Glomerular endothelial cell (primary cell): ENCODE measurements at regions not wholly inside any gene's neighbourhood (a gene's known extent, or its start where the extent isn't known, plus 50 kb on each side); places are given as distances from the start of the nearest gene placed in this dataset.

ENCODE experiments used
- DNase-seq: peaks from one replicate; pipeline ENCODE4 v3.0.0-alpha.2; 2011; ENCODE audit warnings: low read depth, low spot score; ENCODE audit errors: extremely low read depth

- no peak for DNase-seq
Observed at GRCh38 chr1:219113261-219113660, 60.4 kb upstream of the LYPLAL1 start.

GRCh38 chr1:219114014-219114413, 59.7 kb upstream of the LYPLAL1 start:
- DNase-seq: no peak

DNA sequence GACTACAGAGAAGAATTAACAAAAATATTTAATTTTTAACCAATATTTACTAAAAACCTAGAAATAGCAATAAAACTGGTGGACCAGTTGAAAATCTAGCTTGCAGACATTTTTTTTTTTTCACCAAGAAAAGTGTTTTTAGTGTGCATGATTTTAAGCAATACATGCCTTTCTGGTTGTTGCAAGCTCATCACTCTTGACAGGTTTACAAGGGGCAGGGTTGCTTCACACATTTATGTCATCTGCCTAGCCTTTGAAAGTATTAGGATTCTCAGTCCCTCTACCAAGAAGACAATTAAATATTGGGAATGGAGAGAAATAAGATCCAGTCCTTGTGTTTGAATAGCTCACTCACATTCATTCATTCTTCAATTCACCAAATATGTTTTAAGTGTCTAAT, 53.8 kb upstream of the LYPLAL1 start:
- no peak for DNase-seq

DNA sequence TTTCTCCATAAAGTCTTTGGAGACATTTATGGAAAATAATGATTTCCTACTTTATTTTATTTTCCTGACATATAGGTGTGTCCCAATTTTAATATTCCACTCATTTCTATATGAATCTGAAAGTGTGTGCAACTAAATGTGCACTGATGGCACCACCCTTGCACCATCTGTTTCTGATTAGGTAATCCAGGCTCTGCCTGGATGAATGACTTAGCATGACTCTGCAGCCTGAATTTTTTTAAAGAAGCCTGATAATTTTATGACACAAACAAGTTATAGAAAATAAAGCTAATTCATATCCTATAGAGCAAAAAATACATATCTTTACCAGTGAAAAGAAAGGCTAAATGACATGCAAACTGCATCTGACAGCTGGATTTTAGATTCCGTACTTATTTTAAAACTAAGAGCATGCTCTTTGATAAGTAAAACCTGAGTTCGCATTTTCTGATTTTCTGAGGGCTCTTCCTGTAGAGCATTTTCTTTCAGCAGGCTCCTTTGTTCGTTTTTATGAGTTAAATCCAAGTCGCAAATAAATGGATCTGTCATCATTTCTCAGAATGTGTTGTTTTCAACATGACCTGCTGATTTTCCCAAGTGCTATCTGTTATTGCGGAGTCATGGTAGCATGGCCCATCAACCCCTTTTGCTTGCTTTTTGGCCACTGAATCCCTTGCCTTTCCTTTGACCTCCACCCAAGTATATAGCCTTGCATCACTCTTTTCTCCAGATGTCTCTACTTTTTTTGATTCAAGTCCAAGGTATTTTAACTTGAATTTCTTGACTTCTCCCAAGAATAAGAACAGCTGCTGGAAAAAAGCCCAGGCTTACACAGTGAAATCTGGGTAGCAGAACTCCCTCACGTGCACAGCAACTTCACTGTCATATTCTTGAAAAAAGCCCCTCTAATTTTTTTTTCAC, 52.8 kb upstream of the LYPLAL1 start:
- no peak for DNase-seq

DNA sequence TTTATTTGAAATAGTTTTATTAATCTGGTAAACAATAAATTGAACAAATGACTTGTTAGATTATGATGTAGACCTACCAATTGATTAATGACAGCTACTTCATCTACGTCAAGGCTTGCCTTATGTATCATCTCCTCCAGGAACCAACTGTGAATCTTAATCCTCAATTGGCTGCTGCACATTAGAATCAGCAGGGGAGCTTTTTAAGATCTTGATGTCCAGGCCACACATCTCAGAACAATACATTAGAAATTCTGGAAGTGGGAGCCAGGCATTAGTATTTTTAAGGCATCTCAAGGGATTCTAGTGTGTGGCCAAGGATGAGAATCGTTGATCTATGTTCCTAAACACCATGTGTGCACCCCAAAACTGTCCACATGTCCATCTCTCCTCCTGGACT, 52.0 kb upstream of the LYPLAL1 start:
- no peak for DNase-seq

GRCh38 chr1:219123036-219123435, 50.6 kb upstream of the LYPLAL1 start:
- no peak for DNase-seq
